H1 (cell line): ENCODE measurements at regions not wholly inside any gene's neighbourhood (a gene's known extent, or its start where the extent isn't known, plus 50 kb on each side); places are given as distances from the start of the nearest gene placed in this dataset.

Source experiments
- CTCF ChIA-PET: fragments of 300-600 bp; sonication (Branson Sonifier 250); formaldehyde crosslinking; loops from one replicate; lab custom pipeline; 2021; ENCODE audit not compliant: partially characterized antibody; lab: Charles Lee
- POLR2A ChIA-PET: fragments of 300-600 bp; sonication (Branson Sonifier 250); formaldehyde crosslinking; loops from one replicate; lab custom pipeline; 2021; ENCODE audit warnings: inconsistent platforms; ENCODE audit not compliant: partially characterized antibody; lab: Charles Lee
- DNase-seq, 2 experiments: peaks; one replicate each; pipeline versions ENCODE4 v3.0.0 to v3.0.0-alpha.2; 2010 to 2022; ENCODE audit warnings: low spot score in 2 of 2, low read depth in 1 of 2, mixed read lengths in 1 of 2
- FAIRE-seq: peaks from 2 replicates; lab custom pipeline; 2011; peaks lifted over from hg19 to GRCh38; lab: Jason Lieb, UNC
- H2AFZ ChIP-seq: 2 replicates; pipeline ENCODE4 v1.8.1; 2012; ENCODE audit warnings: low read length, inconsistent platforms
- H2AK5ac ChIP-seq: 2 replicates; pipeline ENCODE4 v1.6.1; 2013; ENCODE audit warnings: low read depth, low read length
- H2BK120ac ChIP-seq: replicated peaks from 2 replicates; pipeline ENCODE3; 2013; ENCODE audit warnings: low read depth, low read length, inconsistent platforms
- H2BK12ac ChIP-seq: 2 replicates; pipeline ENCODE4 v1.6.1; 2013; ENCODE audit warnings: low read depth, low read length
- H2BK15ac ChIP-seq: 2 replicates; pipeline ENCODE4 v1.6.1; 2013; ENCODE audit warnings: low read length
- H2BK20ac ChIP-seq: 2 replicates; pipeline ENCODE4 v1.6.1; 2013; ENCODE audit warnings: low read length
- H2BK5ac ChIP-seq: 2 replicates; pipeline ENCODE4 v1.6.1; 2013; ENCODE audit warnings: low read depth, low read length
- H3K14ac ChIP-seq: 2 replicates; pipeline ENCODE4 v1.6.1; 2013; ENCODE audit warnings: inconsistent platforms; ENCODE audit not compliant: insufficient read length
- H3K18ac ChIP-seq: 2 replicates; pipeline ENCODE4 v1.6.1; 2013; ENCODE audit warnings: low read length; ENCODE audit errors: extremely low read depth
- H3K23ac ChIP-seq: 2 replicates; pipeline ENCODE4 v1.6.1; 2013; ENCODE audit warnings: inconsistent platforms; ENCODE audit not compliant: insufficient read length
- H3K23me2 ChIP-seq: 2 replicates; pipeline ENCODE4 v1.6.1; 2013; ENCODE audit warnings: low read depth, low read length
- H3K27ac ChIP-seq: 2 replicates; pipeline ENCODE4 v1.6.1; 2011; ENCODE audit warnings: low read depth, low read length, inconsistent platforms
- H3K27me3 ChIP-seq, 4 experiments: replicated peaks in 1 of 4; 1 replicate in 1 of 4; 2 replicates in 3 of 4; pipeline versions ENCODE4 v1.6.1 to v1.8.1; 2011 to 2013; ENCODE audit warnings: low read length in 3 of 4, mild to moderate bottlenecking in 3 of 4, inconsistent platforms in 2 of 4, mixed read lengths in 2 of 4, moderate library complexity in 1 of 4; ENCODE audit not compliant: control insufficient read depth in 3 of 4, insufficient read depth in 3 of 4; ENCODE audit errors: extremely low read depth in 1 of 4
- H3K36me3 ChIP-seq, 4 experiments: 2 replicates each; pipeline versions ENCODE4 v1.6.1 to v1.8.1; 2011 to 2013; ENCODE audit warnings: mild to moderate bottlenecking in 4 of 4, low read length in 3 of 4, moderate library complexity in 2 of 4, control low read depth in 1 of 4, inconsistent platforms in 1 of 4; ENCODE audit not compliant: insufficient read depth in 4 of 4, control insufficient read depth in 2 of 4
- H3K4ac ChIP-seq: replicated peaks from 2 replicates; pipeline ENCODE3; 2013; ENCODE audit warnings: low read length, low read depth, mixed read lengths, inconsistent platforms; ENCODE audit not compliant: insufficient read length
- H3K4me1 ChIP-seq, 4 experiments: replicated peaks in 1 of 4; 1 replicate in 1 of 4; 2 replicates in 3 of 4; pipeline versions ENCODE4 v1.6.1 to v1.8.1; 2011 to 2013; ENCODE audit warnings: low read length in 3 of 4, inconsistent platforms in 2 of 4, mixed read lengths in 1 of 4; ENCODE audit not compliant: insufficient read depth in 4 of 4, control insufficient read depth in 3 of 4
- H3K4me2 ChIP-seq, 2 experiments: 2 replicates each; pipeline versions ENCODE4 v1.6.1 to v1.8.1; 2011 to 2013; ENCODE audit warnings: low read depth in 2 of 2, low read length in 2 of 2, control low read depth in 1 of 2, inconsistent platforms in 1 of 2, mild to moderate bottlenecking in 1 of 2; ENCODE audit not compliant: insufficient read depth in 1 of 2
- H3K4me3 ChIP-seq, 4 experiments: fragments of 200-600, 300-600 bp in 1 of 4; sonication (generic), shearing (Covaris generic), sonication (Bioruptor Twin) in 1 of 4; 2 replicates each; pipeline versions ENCODE4 v1.5.1 to v1.8.1; 2011 to 2016; ENCODE audit warnings: low read length in 4 of 4, low read depth in 3 of 4, control low read depth in 2 of 4, inconsistent platforms in 2 of 4, mild to moderate bottlenecking in 2 of 4, mixed read lengths in 1 of 4, moderate library complexity in 1 of 4; ENCODE audit not compliant: insufficient read depth in 2 of 4; ENCODE audit errors: extremely low read depth in 1 of 4
- H3K56ac ChIP-seq: replicated peaks from 2 replicates; pipeline ENCODE3; 2013; ENCODE audit warnings: low read depth, mild to moderate bottlenecking, mixed read lengths, low read length, inconsistent platforms; ENCODE audit not compliant: insufficient read length
- H3K79me1 ChIP-seq: 2 replicates; pipeline ENCODE4 v1.6.1; 2013; ENCODE audit warnings: low read depth, low read length, control low read depth
- H3K79me2 ChIP-seq, 2 experiments: 2 replicates each; pipeline versions ENCODE4 v1.6.1 to v1.8.1; 2012 to 2013; ENCODE audit warnings: low read length in 2 of 2, mild to moderate bottlenecking in 2 of 2, inconsistent platforms in 1 of 2; ENCODE audit not compliant: insufficient read depth in 2 of 2, control insufficient read depth in 1 of 2
- H3K9ac ChIP-seq, 4 experiments: replicated peaks in 1 of 4; 1 replicate in 1 of 4; 2 replicates in 3 of 4; pipeline versions ENCODE4 v1.6.1 to v1.8.1; 2011 to 2013; ENCODE audit warnings: low read depth in 3 of 4, low read length in 3 of 4, control low read depth in 2 of 4, mild to moderate bottlenecking in 2 of 4, moderate library complexity in 2 of 4, inconsistent platforms in 1 of 4; ENCODE audit errors: extremely low read depth in 1 of 4
- H3K9me3 ChIP-seq, 2 experiments: 2 replicates each; pipeline versions ENCODE4 v1.6.1 to v1.8.1; 2012 to 2013; ENCODE audit warnings: mild to moderate bottlenecking in 2 of 2, moderate library complexity in 2 of 2, control low read depth in 1 of 2, inconsistent platforms in 1 of 2, low read depth in 1 of 2, low read length in 1 of 2, mixed read lengths in 1 of 2; ENCODE audit not compliant: insufficient read depth in 2 of 2
- H4K20me1 ChIP-seq, 2 experiments: replicated peaks in 1 of 2; 2 replicates each; pipeline versions ENCODE3 to v1.8.1; 2011 to 2013; ENCODE audit warnings: inconsistent platforms in 2 of 2, low read length in 2 of 2, mild to moderate bottlenecking in 1 of 2; ENCODE audit not compliant: insufficient read depth in 2 of 2, control insufficient read depth in 1 of 2
- H4K5ac ChIP-seq: 2 replicates; pipeline ENCODE4 v1.6.1; 2013; ENCODE audit warnings: low read length, low read depth, mixed read lengths, inconsistent platforms; ENCODE audit not compliant: insufficient read length
- H4K8ac ChIP-seq: 2 replicates; pipeline ENCODE4 v1.8.0; 2013; ENCODE audit warnings: mild to moderate bottlenecking, moderate library complexity, low read length, inconsistent platforms; ENCODE audit not compliant: insufficient read depth; ENCODE audit errors: extremely low read depth
- H4K91ac ChIP-seq: replicated peaks from 2 replicates; pipeline ENCODE3; 2013; ENCODE audit warnings: low read length, mixed read lengths, inconsistent platforms; ENCODE audit not compliant: insufficient read length
- FOSL1 ChIP-seq: IDR thresholded peaks from 2 replicates; pipeline ENCODE4 v1.6.1; 2011; ENCODE audit warnings: mild to moderate bottlenecking, low read depth, low read length, moderate library complexity; ENCODE audit not compliant: insufficient read depth
- JUND ChIP-seq: IDR thresholded peaks from 2 replicates; pipeline ENCODE4 v1.6.1; 2011; ENCODE audit warnings: mild to moderate bottlenecking, improper control_type of control experiment, low read length
- POLR2A ChIP-seq, 2 experiments: IDR thresholded peaks; 1 replicate in 1 of 2; 2 replicates in 1 of 2; pipeline ENCODE4 v1.6.1; 2011; ENCODE audit warnings: low read depth in 2 of 2, low read length in 2 of 2, mild to moderate bottlenecking in 2 of 2; ENCODE audit errors: control extremely low read depth in 1 of 2
- RFX5 ChIP-seq: IDR thresholded peaks from 2 replicates; pipeline ENCODE4 v1.6.1; 2011; ENCODE audit warnings: low read depth, low read length, improper control_type of control experiment, borderline replicate concordance
- RNF2 ChIP-seq: fragments of 200-900, 300-1000 bp; sonication (generic); IDR thresholded peaks from 2 replicates; pipeline ENCODE4 v1.7.1; 2016; ENCODE audit warnings: borderline replicate concordance, low read depth, mild to moderate bottlenecking, antibody characterized with exemption, low read length; ENCODE audit not compliant: poor library complexity, severe bottlenecking; ENCODE audit errors: missing control alignments
- SUZ12 ChIP-seq: fragments of 200-600 bp; sonication (generic); IDR thresholded peaks from 2 replicates; pipeline ENCODE4 v1.6.1; 2012; ENCODE audit warnings: mild to moderate bottlenecking, inconsistent platforms, low read length, moderate library complexity, mixed read lengths
- TCF12 ChIP-seq: IDR thresholded peaks from 2 replicates; pipeline ENCODE4 v1.6.1; 2011; ENCODE audit warnings: low read depth, mild to moderate bottlenecking, low read length
- WGBS, 2 experiments: shearing (Covaris generic) in 1 of 2; methylation state at CpG; one replicate each; pipeline versions ENCODE4 v1.1.6 to v1.1.7; 2013 to 2015; ENCODE audit warnings: low lambda C conversion rate in 2 of 2, mixed read lengths in 2 of 2, inconsistent platforms in 1 of 2, low coverage in 1 of 2, missing lambda C conversion rate in 1 of 2; ENCODE audit not compliant: insufficient replicate concordance in 2 of 2, insufficient coverage in 1 of 2, insufficient read length in 1 of 2; ENCODE audit errors: extremely low coverage in 1 of 2, missing lambda C conversion rate in 1 of 2; 5-methylcytosine and 5-hydroxymethylcytosine counted together

GRCh38 chr2:160741815-160742214, 248.2 kb upstream of the RBMS1 start:
- H3K23ac ChIP-seq, result no peak overlapping the region
- 83% methylated on average over 2 of the region's 2 CpGs; no CpG with 5 or more reads in 1 of the 2 experiments for WGBS, 2 experiments
- H3K36me3 ChIP-seq, result no peaks in the 10 kb centered on the region
- FAIRE-seq, result no peak
- H2AFZ ChIP-seq, result no peak overlapping the region
- H4K20me1 ChIP-seq, result no peaks in the 10 kb centered on the region
- no peak overlapping the region for H3K9ac ChIP-seq
- H3K79me2 ChIP-seq, result no peaks in the 10 kb centered on the region
- no peaks in the 10 kb centered on the region for H3K27me3 ChIP-seq
- no peak for TF ChIP-seq FOSL1
- no peak for TF ChIP-seq RFX5
- TF ChIP-seq RNF2, result no peak
- TF ChIP-seq TCF12, result no peak
- no peak for TF ChIP-seq POLR2A (IDR thresholded peaks at IDR 0.05; ENCODE audit: control extremely low read depth in 1 of 2, low read depth in 2 of 2, low read length in 2 of 2)
- TF ChIP-seq SUZ12, result no peak
- TF ChIP-seq JUND, result no peak
- TF ChIP-seq, all 59 proteins: peak for 0
- no peaks in the 10 kb centered on the region for H3K79me1 ChIP-seq
- no peak overlapping the region for H4K5ac ChIP-seq
- H3K18ac ChIP-seq, result no peak overlapping the region
- no peak overlapping the region for H3K56ac ChIP-seq
- H3K27ac ChIP-seq, result no peak overlapping the region
- H2BK20ac ChIP-seq, result no peak overlapping the region
- H3K9me3 ChIP-seq, result no peaks in the 10 kb centered on the region
- no peak overlapping the region for H2BK12ac ChIP-seq
- no peak overlapping the region for H2BK5ac ChIP-seq
- H3K4me3 ChIP-seq, result no peak overlapping the region
- no peak overlapping the region for H4K8ac ChIP-seq
- no peak overlapping the region for H2AK5ac ChIP-seq
- H2BK15ac ChIP-seq, result no peak overlapping the region
- CTCF ChIA-PET, result interaction anchor here (0.9 kb wide), 1 partner anchor 11 kb away, joined by 3 read pairs; no protein-coding TSS in a partner anchor
- H3K14ac ChIP-seq, result no peak overlapping the region
- H3K4me1 ChIP-seq, result peaks cover 0 to under 1% (median 0%) of the 10 kb centered on the region in 4 experiments; a peak in 1 of 7 replicates
- no peak for DNase-seq
- H3K4me2 ChIP-seq, result no peak overlapping the region
- POLR2A ChIA-PET, result no interaction called here
- H4K91ac ChIP-seq, result no peak overlapping the region
- H3K4ac ChIP-seq, result no peak overlapping the region
- no peak overlapping the region for H2BK120ac ChIP-seq
- H3K23me2 ChIP-seq, result no peaks in the 10 kb centered on the region
